K562 (cell line): ENCODE measurements at regions not wholly inside any gene's neighbourhood (a gene's known extent, or its start where the extent isn't known, plus 50 kb on each side); places are given as distances from the start of the nearest gene placed in this dataset.
A peak's percentile ranks its signal among the peaks of the same experiment; 100 is the strongest.

Source experiments
- ARHGAP35 ChIP-seq: fragments of 450-650 bp; IDR thresholded peaks from 2 replicates; pipeline ENCODE4 v1.6.1; 2018; ENCODE audit not compliant: partially characterized antibody
- ARID3B ChIP-seq: fragments of 250-450 bp; sonication (Bioruptor Pico); IDR thresholded peaks from 2 replicates; pipeline ENCODE4 v1.4.0; 2020; ENCODE audit warnings: borderline replicate concordance
- CTCF ChIP-seq, 3 experiments: IDR thresholded peaks in 2 of 3; conservative IDR thresholded peaks in 1 of 3; 2 replicates each; pipeline ENCODE4 v1.5.1; 2011 to 2012; ENCODE audit warnings: low read length in 3 of 3, mild to moderate bottlenecking in 3 of 3, control low read depth in 2 of 3, improper control_type of control experiment in 1 of 3, inconsistent platforms in 1 of 3, low read depth in 1 of 3, mixed read lengths in 1 of 3, moderate library complexity in 1 of 3; ENCODE audit not compliant: insufficient read depth in 2 of 3
- IRF9 ChIP-seq: fragments of 450-650 bp; IDR thresholded peaks from 2 replicates; pipeline ENCODE4 v1.6.1; 2016; ENCODE audit warnings: missing biosample characterization, missing genetic modification characterization
- REST ChIP-seq, 2 experiments: fragments of 450-650 bp; formaldehyde crosslinking in 1 of 2; IDR thresholded peaks; 2 replicates each; pipeline versions ENCODE4 v1.4.0 to v1.6.1; 2014 to 2020; ENCODE audit warnings: mild to moderate bottlenecking in 2 of 2, borderline replicate concordance in 1 of 2, low read depth in 1 of 2
- SMC3 ChIP-seq: conservative IDR thresholded peaks from 2 replicates; pipeline ENCODE4 v1.6.1; 2011; ENCODE audit warnings: low read depth, low read length, improper control_type of control experiment; ENCODE audit not compliant: insufficient read depth

GRCh38 chr12:128069359-128069997 lies 197.5 kb upstream of the TMEM132C start (continued):
- TF ChIP-seq IRF9 (tag) (no peak), ARHGAP35 (no peak), REST (IDR thresholded peaks at IDR 0.05; ENCODE audit: borderline replicate concordance) (peak; percentile 58), REST (CRISPR knock-in tag; IDR thresholded peaks at IDR 0.05; ENCODE audit: low read depth) (no peak), ARID3B (CRISPR knock-in tag) (no peak), SMC3 (peak; percentile 53; the same call in 1 of the 2 replicates), CTCF (IDR thresholded peaks at IDR 0.05 in 2 of 3, conservative IDR thresholded peaks at IDR 0.05 in 1 of 3; ENCODE audit: insufficient read depth in 2 of 3, low read depth in 1 of 3, low read length in 3 of 3) (peak; percentile 53 to 66 (median 66))
